Loucy (cell line): ENCODE measurements at regions not wholly inside any gene's neighbourhood (a gene's known extent, or its start where the extent isn't known, plus 50 kb on each side); places are given as distances from the start of the nearest gene placed in this dataset.

ENCODE experiments used
- H2AFZ ChIP-seq: fragments of 200-600 bp; sonication (generic); 2 replicates; pipeline ENCODE4 v1.6.0; 2016; ENCODE audit warnings: antibody characterized with exemption, mild to moderate bottlenecking, low read length, moderate library complexity
- H3F3A ChIP-seq: fragments of 200-600 bp; 2 replicates; pipeline ENCODE4 v1.6.0; 2016; ENCODE audit warnings: antibody characterized with exemption, low read depth, mild to moderate bottlenecking
- H3K27me3 ChIP-seq: fragments of 200-600 bp; sonication (generic); 2 replicates; pipeline ENCODE4 v1.6.1; 2014; ENCODE audit warnings: low read length, mild to moderate bottlenecking; ENCODE audit not compliant: insufficient read depth, poor library complexity, severe bottlenecking
- H3K36me3 ChIP-seq: fragments of 200-600 bp; sonication (generic); 2 replicates; pipeline ENCODE4 v1.6.1; 2016; ENCODE audit warnings: low read length; ENCODE audit not compliant: insufficient read depth
- H3K4me1 ChIP-seq: fragments of 200-600 bp; sonication (generic); 2 replicates; pipeline ENCODE4 v1.5.1; 2014; ENCODE audit warnings: low read length, mild to moderate bottlenecking; ENCODE audit not compliant: insufficient read depth, poor library complexity, severe bottlenecking
- H3K4me2 ChIP-seq: fragments of 200-600 bp; sonication (generic); 2 replicates; pipeline ENCODE4 v1.6.0; 2014; ENCODE audit warnings: antibody characterized with exemption, low read length, low read depth, mild to moderate bottlenecking; ENCODE audit not compliant: poor library complexity, severe bottlenecking
- H3K4me3 ChIP-seq: fragments of 200-600 bp; sonication (generic); 2 replicates; pipeline ENCODE4 v1.5.1; 2014; ENCODE audit warnings: low read length, mild to moderate bottlenecking, mixed read lengths; ENCODE audit not compliant: poor library complexity, severe bottlenecking
- H3K79me2 ChIP-seq: fragments of 200-600 bp; sonication (generic); 2 replicates; pipeline ENCODE4 v1.6.1; 2014; ENCODE audit warnings: low read length; ENCODE audit not compliant: insufficient read depth
- H3K9ac ChIP-seq: fragments of 200-600 bp; sonication (generic); 2 replicates; pipeline ENCODE4 v1.6.0; 2014; ENCODE audit warnings: mild to moderate bottlenecking, low read depth, low read length, moderate library complexity; ENCODE audit not compliant: poor library complexity, severe bottlenecking
- H3K9me2 ChIP-seq: fragments of 200-600 bp; sonication (generic); replicated peaks from 2 replicates; pipeline ENCODE4 v1.6.1; 2016; ENCODE audit warnings: low read depth, low read length, mixed read lengths
- H3K9me3 ChIP-seq: fragments of 200-600 bp; sonication (generic); 2 replicates; pipeline ENCODE4 v1.6.1; 2014; ENCODE audit warnings: mild to moderate bottlenecking, antibody characterized with exemption, low read length, low read depth; ENCODE audit not compliant: insufficient read depth
- H4K20me1 ChIP-seq: fragments of 200-600 bp; sonication (generic); 2 replicates; pipeline ENCODE4 v1.6.0; 2014; ENCODE audit warnings: antibody characterized with exemption, low read length, mild to moderate bottlenecking; ENCODE audit not compliant: insufficient read depth, poor library complexity, severe bottlenecking
- EZH2phosphoT487 ChIP-seq: fragments of 200-600 bp; IDR thresholded peaks from 2 replicates; pipeline ENCODE4 v1.6.1; 2018; ENCODE audit warnings: antibody characterized with exemption, mild to moderate bottlenecking, moderate library complexity, borderline replicate concordance
- TF ChIP-seq, protein P1 (sequence below): fragments of 200-600 bp; sonication (generic); conservative IDR thresholded peaks from 2 replicates; pipeline ENCODE4 v1.5.1; 2014; ENCODE audit warnings: mild to moderate bottlenecking, antibody characterized with exemption, low read length

DNA sequence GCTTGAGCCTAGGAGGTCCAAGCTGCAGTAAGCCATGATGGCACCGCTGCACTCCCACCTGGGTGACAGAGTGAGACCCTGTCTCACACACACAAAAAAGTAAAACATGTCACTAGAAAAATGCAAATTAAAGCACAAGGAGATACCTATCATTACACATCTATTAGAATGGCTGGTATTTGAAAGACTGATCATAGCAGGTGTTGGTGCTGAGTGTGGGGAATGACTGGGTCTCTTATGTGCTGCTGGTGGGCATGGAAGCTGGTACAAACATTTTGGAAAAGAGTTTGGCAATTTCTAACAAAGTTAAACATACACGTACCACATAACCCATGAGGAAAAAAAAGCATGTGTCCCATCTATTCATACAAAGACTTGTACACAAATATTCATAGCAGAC lies 142.1 kb upstream of the ZBTB40 start:
- Histone ChIP-seq H3K9me3 (no peaks in the 10 kb centered on the region), H3K9ac (no peak overlapping the region), H3K9me2 (no peaks in the 10 kb centered on the region), H3K4me2 (no peak overlapping the region), H3K36me3 (no peaks in the 10 kb centered on the region), H3K4me3 (no peak overlapping the region), H3F3A (no peaks in the 10 kb centered on the region), H3K4me1 (no peaks in the 10 kb centered on the region), H4K20me1 (no peaks in the 10 kb centered on the region), H3K79me2 (no peaks in the 10 kb centered on the region), H2AFZ (no peak overlapping the region), H3K27me3 (no peaks in the 10 kb centered on the region)
- TF ChIP-seq, protein P1, sequence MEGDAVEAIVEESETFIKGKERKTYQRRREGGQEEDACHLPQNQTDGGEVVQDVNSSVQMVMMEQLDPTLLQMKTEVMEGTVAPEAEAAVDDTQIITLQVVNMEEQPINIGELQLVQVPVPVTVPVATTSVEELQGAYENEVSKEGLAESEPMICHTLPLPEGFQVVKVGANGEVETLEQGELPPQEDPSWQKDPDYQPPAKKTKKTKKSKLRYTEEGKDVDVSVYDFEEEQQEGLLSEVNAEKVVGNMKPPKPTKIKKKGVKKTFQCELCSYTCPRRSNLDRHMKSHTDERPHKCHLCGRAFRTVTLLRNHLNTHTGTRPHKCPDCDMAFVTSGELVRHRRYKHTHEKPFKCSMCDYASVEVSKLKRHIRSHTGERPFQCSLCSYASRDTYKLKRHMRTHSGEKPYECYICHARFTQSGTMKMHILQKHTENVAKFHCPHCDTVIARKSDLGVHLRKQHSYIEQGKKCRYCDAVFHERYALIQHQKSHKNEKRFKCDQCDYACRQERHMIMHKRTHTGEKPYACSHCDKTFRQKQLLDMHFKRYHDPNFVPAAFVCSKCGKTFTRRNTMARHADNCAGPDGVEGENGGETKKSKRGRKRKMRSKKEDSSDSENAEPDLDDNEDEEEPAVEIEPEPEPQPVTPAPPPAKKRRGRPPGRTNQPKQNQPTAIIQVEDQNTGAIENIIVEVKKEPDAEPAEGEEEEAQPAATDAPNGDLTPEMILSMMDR = no peak
- TF ChIP-seq EZH2phosphoT487 = no peak

DNA sequence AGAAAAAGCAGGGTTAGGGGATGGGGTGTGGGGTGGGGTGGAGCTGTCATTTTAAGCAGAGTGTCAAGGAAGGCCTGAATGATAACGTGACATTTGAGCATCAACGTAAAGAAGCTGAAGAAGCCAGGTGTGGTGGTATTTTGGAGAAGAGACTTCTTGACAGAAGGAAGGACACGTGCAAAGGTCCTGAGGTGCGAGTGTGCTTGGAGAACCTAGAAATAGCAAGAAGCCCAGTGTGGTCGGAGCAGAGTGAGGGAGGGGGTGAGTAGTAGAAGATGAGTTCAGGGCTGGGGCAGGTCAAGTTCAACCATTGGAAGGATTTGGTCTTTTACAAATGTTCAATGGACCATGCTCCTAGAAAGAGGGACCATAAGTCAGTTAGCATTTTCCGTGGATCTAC lies 140.2 kb upstream of the ZBTB40 start:
- no peaks in the 10 kb centered on the region for H4K20me1 ChIP-seq
- no peak for TF ChIP-seq EZH2phosphoT487
- no peaks in the 10 kb centered on the region for H3K9me2 ChIP-seq
- H3K4me1 ChIP-seq = no peaks in the 10 kb centered on the region
- no peak overlapping the region for H2AFZ ChIP-seq
- no peaks in the 10 kb centered on the region for H3K36me3 ChIP-seq
- no peaks in the 10 kb centered on the region for H3K79me2 ChIP-seq
- no peak overlapping the region for H3K4me2 ChIP-seq
- H3K9me3 ChIP-seq = no peaks in the 10 kb centered on the region
- H3K4me3 ChIP-seq = no peak overlapping the region
- H3K9ac ChIP-seq = no peak overlapping the region
- H3K27me3 ChIP-seq = no peaks in the 10 kb centered on the region
- no peaks in the 10 kb centered on the region for H3F3A ChIP-seq

DNA sequence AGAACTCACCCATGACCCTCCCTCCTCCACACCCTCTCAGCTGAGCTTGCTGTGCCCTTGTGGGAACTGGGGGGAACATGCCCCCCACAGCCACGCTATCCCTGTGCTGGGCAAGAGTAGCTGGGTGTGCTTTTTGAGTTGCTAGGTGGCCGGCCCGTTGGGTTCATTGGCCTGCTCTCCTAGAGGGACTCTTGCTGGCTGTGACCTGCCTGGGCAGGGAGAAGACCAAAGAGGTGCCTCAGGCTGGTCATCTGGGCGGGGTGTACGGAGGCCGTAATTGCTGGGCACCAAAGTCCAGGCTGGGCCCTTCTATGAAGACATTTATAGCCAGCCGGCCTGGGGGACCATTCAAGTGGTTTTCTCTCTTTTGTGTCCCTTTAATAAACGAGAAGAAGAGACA lies 138.3 kb upstream of the ZBTB40 start:
- Histone ChIP-seq H3K4me2 (no peak overlapping the region), H3K4me1 (no peaks in the 10 kb centered on the region), H4K20me1 (no peaks in the 10 kb centered on the region), H3K4me3 (no peak overlapping the region), H3K9me2 (no peaks in the 10 kb centered on the region), H3K27me3 (no peaks in the 10 kb centered on the region), H3K9me3 (no peaks in the 10 kb centered on the region), H3K36me3 (no peaks in the 10 kb centered on the region), H3K9ac (no peak overlapping the region), H3F3A (no peaks in the 10 kb centered on the region), H3K79me2 (no peaks in the 10 kb centered on the region), H2AFZ (no peak overlapping the region)
- no peak for TF ChIP-seq EZH2phosphoT487
- TF ChIP-seq, protein P1 = no peak

DNA sequence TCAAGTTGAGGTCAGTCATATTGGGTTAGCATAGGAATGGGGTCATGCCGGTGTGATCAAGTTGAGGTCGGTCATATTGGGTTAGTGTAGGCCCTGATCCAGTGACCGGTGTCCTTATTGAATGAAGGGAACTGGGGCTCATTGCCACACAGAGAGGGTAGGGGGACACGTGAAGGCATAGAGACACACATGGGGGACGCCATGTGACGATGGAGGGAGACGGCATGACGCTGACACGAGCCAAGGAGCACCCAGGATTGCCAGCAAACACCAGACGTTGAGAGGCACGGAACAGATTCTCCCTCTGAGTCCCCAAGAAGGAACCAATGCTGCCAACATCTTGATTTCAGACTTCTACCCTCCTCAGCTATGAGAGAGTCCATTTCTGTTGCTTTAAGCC lies 136.9 kb upstream of the ZBTB40 start:
- H3K9me2 ChIP-seq = no peaks in the 10 kb centered on the region
- no peak overlapping the region for H3K4me2 ChIP-seq
- no peaks in the 10 kb centered on the region for H3K79me2 ChIP-seq
- no peaks in the 10 kb centered on the region for H3K27me3 ChIP-seq
- H3K9me3 ChIP-seq = no peaks in the 10 kb centered on the region
- no peak overlapping the region for H3K9ac ChIP-seq
- H3K4me1 ChIP-seq = no peaks in the 10 kb centered on the region
- TF ChIP-seq, protein P1 = no peak
- TF ChIP-seq EZH2phosphoT487 = no peak
- H3F3A ChIP-seq = no peaks in the 10 kb centered on the region
- H3K36me3 ChIP-seq = no peaks in the 10 kb centered on the region
- H2AFZ ChIP-seq = no peak overlapping the region
- no peaks in the 10 kb centered on the region for H4K20me1 ChIP-seq
- no peak overlapping the region for H3K4me3 ChIP-seq
